HepG2 (cell line): ENCODE measurements at regions not wholly inside any gene's neighbourhood (a gene's known extent, or its start where the extent isn't known, plus 50 kb on each side); places are given as distances from the start of the nearest gene placed in this dataset.

Experiments
- ATAC-seq: fragments of 200-7000 bp; cut with Tn5 transposase; 3 replicates; pipeline ENCODE4 v1.9.1; 2020; ENCODE audit warnings: mild to moderate bottlenecking, moderate library complexity
- BruUV-seq: library from RNA; stranded (reverse); fragments of 400-500 nt; replicated peaks from 2 replicates; lab custom pipeline; 2021; lab: Mats Ljungman, UMichigan
- CTCF ChIA-PET: fragments of 300-600 bp; formaldehyde crosslinking; extraction: SDS; loops from one replicate; lab custom pipeline; 2021; ENCODE audit warnings: low total read pairs, inconsistent platforms, low intra/inter-chr PET ratio; lab: Yijun Ruan, JAX
- POLR2A ChIA-PET: fragments of 350-600 bp; sonication (Branson Sonifier 250); formaldehyde crosslinking; loops from one replicate; lab custom pipeline; 2020; ENCODE audit warnings: antibody characterized with exemption, inconsistent platforms; lab: Yijun Ruan, JAX
- DNase-seq: peaks from one replicate; pipeline ENCODE4 v3.0.0-alpha.2; 2015; ENCODE audit warnings: low spot score
- FAIRE-seq: peaks from 3 replicates; lab custom pipeline; 2011; peaks lifted over from hg19 to GRCh38; lab: Jason Lieb, UNC
- H2AFZ ChIP-seq: one replicate; pipeline ENCODE4 v1.6.1; 2011; ENCODE audit warnings: low read length, inconsistent platforms
- H3K27ac ChIP-seq: fragments of 300-600 bp; 3 replicates; pipeline ENCODE4 v1.8.0; 2011; ENCODE audit warnings: mixed run types, mild to moderate bottlenecking, mixed read lengths, low read length, inconsistent platforms; ENCODE audit not compliant: insufficient read depth; ENCODE audit errors: extremely low read length
- H3K27me3 ChIP-seq, 2 experiments: fragments of 200-600 bp in 1 of 2; 2 replicates in 1 of 2; 3 replicates in 1 of 2; pipeline versions ENCODE4 v1.6.0 to v1.8.0; 2011; ENCODE audit warnings: low read length in 2 of 2, mild to moderate bottlenecking in 2 of 2, moderate library complexity in 2 of 2, inconsistent platforms in 1 of 2; ENCODE audit not compliant: insufficient read depth in 2 of 2, control insufficient read depth in 1 of 2
- H3K36me3 ChIP-seq, 2 experiments: fragments of 200-600 bp in 1 of 2; replicated peaks in 1 of 2; 2 replicates in 1 of 2; 3 replicates in 1 of 2; pipeline versions ENCODE4 v1.5.1 to v1.8.0; 2011; ENCODE audit warnings: low read length in 2 of 2, inconsistent platforms in 1 of 2; ENCODE audit not compliant: insufficient read depth in 2 of 2, control insufficient read depth in 1 of 2
- H3K4me1 ChIP-seq: 2 replicates; pipeline ENCODE4 v1.5.1; 2012; ENCODE audit warnings: low read length, inconsistent platforms; ENCODE audit not compliant: insufficient read depth
- H3K4me2 ChIP-seq: 2 replicates; pipeline ENCODE4 v1.6.0; 2011; ENCODE audit warnings: low read depth, low read length, inconsistent platforms
- H3K4me3 ChIP-seq, 3 experiments: fragments of 200-600 bp in 1 of 3; sonication (generic), shearing (Covaris generic) in 1 of 3; replicated peaks in 1 of 3; 2 replicates each; pipeline ENCODE4 v1.5.1; 2011 to 2016; ENCODE audit warnings: low read length in 3 of 3, inconsistent platforms in 2 of 3, low read depth in 2 of 3, mild to moderate bottlenecking in 2 of 3, control low read depth in 1 of 3, mixed read lengths in 1 of 3; ENCODE audit not compliant: insufficient read depth in 1 of 3
- H3K79me2 ChIP-seq: one replicate; pipeline ENCODE4 v1.6.1; 2011; ENCODE audit warnings: low read length, inconsistent platforms; ENCODE audit not compliant: insufficient read depth
- H3K9ac ChIP-seq: 2 replicates; pipeline ENCODE4 v1.6.0; 2011; ENCODE audit warnings: mild to moderate bottlenecking, low read depth, low read length, inconsistent platforms; ENCODE audit not compliant: insufficient read depth
- H3K9me3 ChIP-seq: 2 replicates; pipeline ENCODE4 v1.5.1; 2012; ENCODE audit warnings: mild to moderate bottlenecking, low read length
- H4K20me1 ChIP-seq: 2 replicates; pipeline ENCODE4 v1.6.0; 2011; ENCODE audit warnings: inconsistent platforms, mild to moderate bottlenecking, low read length, moderate library complexity; ENCODE audit not compliant: insufficient read depth
- KDM4B ChIP-seq: sonication (generic); formaldehyde crosslinking; IDR thresholded peaks from 2 replicates; pipeline ENCODE4 v1.4.0; 2020; ENCODE audit warnings: missing genetic modification reagents
- PHF5A ChIP-seq: IDR thresholded peaks from one replicate; pipeline ENCODE4 v1.6.1; 2018; ENCODE audit warnings: low read depth, missing genetic modification reagents; ENCODE audit not compliant: unreplicated experiment
- PRDM4 ChIP-seq: sonication (generic); formaldehyde crosslinking; IDR thresholded peaks from 2 replicates; pipeline ENCODE4 v1.9.0; 2021; ENCODE audit warnings: missing genetic modification reagents, borderline replicate concordance
- ZFP91 ChIP-seq: sonication (generic); formaldehyde crosslinking; IDR thresholded peaks from 2 replicates; pipeline ENCODE4 v1.9.0; 2022; ENCODE audit warnings: missing genetic modification reagents, mild to moderate bottlenecking, borderline replicate concordance
- ZNF225 ChIP-seq: sonication (generic); formaldehyde crosslinking; IDR thresholded peaks from 2 replicates; pipeline ENCODE4 v1.4.0; 2020; ENCODE audit warnings: mild to moderate bottlenecking, missing genetic modification reagents
- ZNF574 ChIP-seq: sonication (generic); formaldehyde crosslinking; IDR thresholded peaks from 2 replicates; pipeline ENCODE4 v1.4.0; 2020; ENCODE audit warnings: missing genetic modification reagents
- ZNF629 ChIP-seq: sonication (generic); formaldehyde crosslinking; conservative IDR thresholded peaks from 2 replicates; pipeline ENCODE4 v1.5.0; 2020; ENCODE audit warnings: missing genetic modification reagents
- ZNF746 ChIP-seq: sonication (generic); formaldehyde crosslinking; IDR thresholded peaks from 2 replicates; pipeline ENCODE4 v1.8.0; 2022; ENCODE audit warnings: mild to moderate bottlenecking, missing genetic modification reagents
- ZNF788 ChIP-seq: sonication (generic); formaldehyde crosslinking; IDR thresholded peaks from 2 replicates; pipeline ENCODE4 v1.5.0; 2020; ENCODE audit warnings: mild to moderate bottlenecking, missing genetic modification reagents, borderline replicate concordance
- WGBS: methylation state at CpG from one replicate; pipeline ENCODE4 v1.1.6; 2017; ENCODE audit warnings: low lambda C conversion rate; 5-methylcytosine and 5-hydroxymethylcytosine counted together
- in situ Hi-C: cut with HindIII; loops from 2 replicates; pipeline ENCODE4 v1.10.0; 2017; ENCODE audit warnings: low pct_unique_long_range_greater_than_20kb; ENCODE audit not compliant: extremely low pct_ligation_motif_present
- intact Hi-C: fragments of 100-400 bp; cut with micrococcal nuclease; formaldehyde crosslinking; loops from one replicate; pipeline ENCODE4 v1.10.0; 2022; ENCODE audit not compliant: unreplicated experiment
- TF ChIP-seq, protein P1 (sequence below): sonication (generic); formaldehyde crosslinking; IDR thresholded peaks from 2 replicates; pipeline ENCODE4 v1.5.1; 2020; ENCODE audit warnings: mild to moderate bottlenecking, missing genetic modification reagents, borderline replicate concordance

DNA sequence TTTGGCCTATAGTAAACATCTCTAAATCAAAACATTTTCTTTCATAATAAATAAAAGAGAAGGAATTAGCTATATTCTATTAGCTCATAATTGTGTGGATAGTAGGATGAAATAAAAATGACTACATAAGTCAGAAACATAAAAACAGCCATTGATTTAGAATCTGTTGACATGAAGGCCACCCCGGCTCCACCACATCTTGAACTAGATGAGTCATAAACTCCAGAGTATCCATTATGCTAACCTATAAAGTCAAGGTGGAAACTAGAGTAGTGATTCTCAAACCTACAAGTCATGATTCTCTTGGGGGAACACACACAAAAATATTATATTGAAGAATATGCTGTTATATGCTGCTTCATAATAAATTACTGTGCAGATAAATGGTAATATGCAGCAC is 831.0 kb downstream of the TUSC7 start (continued):
- TF ChIP-seq ZFP91 (CRISPR knock-in tag) (no peak), PHF5A (no peak), ZNF225 (CRISPR knock-in tag) (no peak), ZNF629 (CRISPR knock-in tag) (no peak)
- TF ChIP-seq, protein P1, sequence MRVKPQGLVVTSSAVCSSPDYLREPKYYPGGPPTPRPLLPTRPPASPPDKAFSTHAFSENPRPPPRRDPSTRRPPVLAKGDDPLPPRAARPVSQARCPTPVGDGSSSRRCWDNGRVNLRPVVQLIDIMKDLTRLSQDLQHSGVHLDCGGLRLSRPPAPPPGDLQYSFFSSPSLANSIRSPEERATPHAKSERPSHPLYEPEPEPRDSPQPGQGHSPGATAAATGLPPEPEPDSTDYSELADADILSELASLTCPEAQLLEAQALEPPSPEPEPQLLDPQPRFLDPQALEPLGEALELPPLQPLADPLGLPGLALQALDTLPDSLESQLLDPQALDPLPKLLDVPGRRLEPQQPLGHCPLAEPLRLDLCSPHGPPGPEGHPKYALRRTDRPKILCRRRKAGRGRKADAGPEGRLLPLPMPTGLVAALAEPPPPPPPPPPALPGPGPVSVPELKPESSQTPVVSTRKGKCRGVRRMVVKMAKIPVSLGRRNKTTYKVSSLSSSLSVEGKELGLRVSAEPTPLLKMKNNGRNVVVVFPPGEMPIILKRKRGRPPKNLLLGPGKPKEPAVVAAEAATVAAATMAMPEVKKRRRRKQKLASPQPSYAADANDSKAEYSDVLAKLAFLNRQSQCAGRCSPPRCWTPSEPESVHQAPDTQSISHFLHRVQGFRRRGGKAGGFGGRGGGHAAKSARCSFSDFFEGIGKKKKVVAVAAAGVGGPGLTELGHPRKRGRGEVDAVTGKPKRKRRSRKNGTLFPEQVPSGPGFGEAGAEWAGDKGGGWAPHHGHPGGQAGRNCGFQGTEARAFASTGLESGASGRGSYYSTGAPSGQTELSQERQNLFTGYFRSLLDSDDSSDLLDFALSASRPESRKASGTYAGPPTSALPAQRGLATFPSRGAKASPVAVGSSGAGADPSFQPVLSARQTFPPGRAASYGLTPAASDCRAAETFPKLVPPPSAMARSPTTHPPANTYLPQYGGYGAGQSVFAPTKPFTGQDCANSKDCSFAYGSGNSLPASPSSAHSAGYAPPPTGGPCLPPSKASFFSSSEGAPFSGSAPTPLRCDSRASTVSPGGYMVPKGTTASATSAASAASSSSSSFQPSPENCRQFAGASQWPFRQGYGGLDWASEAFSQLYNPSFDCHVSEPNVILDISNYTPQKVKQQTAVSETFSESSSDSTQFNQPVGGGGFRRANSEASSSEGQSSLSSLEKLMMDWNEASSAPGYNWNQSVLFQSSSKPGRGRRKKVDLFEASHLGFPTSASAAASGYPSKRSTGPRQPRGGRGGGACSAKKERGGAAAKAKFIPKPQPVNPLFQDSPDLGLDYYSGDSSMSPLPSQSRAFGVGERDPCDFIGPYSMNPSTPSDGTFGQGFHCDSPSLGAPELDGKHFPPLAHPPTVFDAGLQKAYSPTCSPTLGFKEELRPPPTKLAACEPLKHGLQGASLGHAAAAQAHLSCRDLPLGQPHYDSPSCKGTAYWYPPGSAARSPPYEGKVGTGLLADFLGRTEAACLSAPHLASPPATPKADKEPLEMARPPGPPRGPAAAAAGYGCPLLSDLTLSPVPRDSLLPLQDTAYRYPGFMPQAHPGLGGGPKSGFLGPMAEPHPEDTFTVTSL (CRISPR knock-in tag) = no peak

DNA sequence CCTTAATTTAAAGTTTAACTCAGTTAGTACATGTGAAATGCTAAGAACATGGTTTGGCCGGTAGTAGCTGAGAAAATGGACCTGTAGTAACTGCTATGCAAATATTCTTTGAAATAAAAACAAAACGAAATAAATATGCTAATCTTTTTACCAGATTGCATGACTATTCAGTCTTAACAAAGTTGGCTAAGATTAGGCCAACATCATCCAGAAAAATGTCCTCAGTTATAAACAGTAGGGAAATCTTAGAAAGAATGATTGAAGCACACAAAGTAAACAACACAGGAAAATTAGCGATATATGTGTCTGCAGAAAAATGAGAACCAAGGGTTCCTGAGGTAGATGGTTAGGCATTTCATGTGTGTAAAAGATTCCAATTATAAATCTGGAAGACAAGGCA is 832.1 kb downstream of the TUSC7 start:
- H3K36me3 ChIP-seq = no peaks in the 10 kb centered on the region
- ATAC-seq (no peak), DNase-seq (no peak), FAIRE-seq (no peak)
- no peaks in the 10 kb centered on the region for H3K79me2 ChIP-seq
- no peak overlapping the region for H2AFZ ChIP-seq
- H3K4me1 ChIP-seq = no peaks in the 10 kb centered on the region
- no peak overlapping the region for H3K4me2 ChIP-seq
- no peak overlapping the region for H3K9ac ChIP-seq
- intact Hi-C loops = no loop called here
- no peak overlapping the region for H3K27ac ChIP-seq
- no peak overlapping the region for H3K4me3 ChIP-seq
- no peaks in the 10 kb centered on the region for H3K9me3 ChIP-seq
- CTCF ChIA-PET = no interaction called here
- BruUV-seq = no TSS peak
- 0% methylated on average over 3 of the region's 3 CpGs for WGBS
- POLR2A ChIA-PET = no interaction called here
- no peaks in the 10 kb centered on the region for H3K27me3 ChIP-seq
- no peaks in the 10 kb centered on the region for H4K20me1 ChIP-seq
- TF ChIP-seq PRDM4 (CRISPR knock-in tag) = no peak
- TF ChIP-seq ZNF574 (CRISPR knock-in tag) = no peak
- no peak for TF ChIP-seq KDM4B (CRISPR knock-in tag)
- TF ChIP-seq ZNF746 (CRISPR knock-in tag) = no peak
- TF ChIP-seq ZNF788 (CRISPR knock-in tag) = no peak
- in situ Hi-C loops = no loop called here
